NOMO-1 treated with DMSO at 0.1 percent for 48 hours (cell line): ENCODE measurements at regions not wholly inside any gene's neighbourhood (a gene's known extent, or its start where the extent isn't known, plus 50 kb on each side); places are given as distances from the start of the nearest gene placed in this dataset.
A peak's percentile ranks its signal among the peaks of the same experiment; 100 is the strongest.

Experiments used
- DNase-seq: peaks from one replicate; lab custom pipeline; 2025; ENCODE audit not compliant: unreplicated experiment; lab: John Stamatoyannopoulos, UW

GRCh38 chr14:44029933-44030332 lies 477.1 kb downstream of the FSCB start:
- DNase-seq: no peak

GRCh38 chr14:44027397-44027796 lies 479.7 kb downstream of the FSCB start:
- no peak for DNase-seq

GRCh38 chr14:44010595-44010994 lies 496.5 kb downstream of the FSCB start:
- DNase-seq: no peak

GRCh38 chr14:44010071-44010470 lies 497.0 kb downstream of the FSCB start:
- DNase-seq: no peak

GRCh38 chr14:44009642-44010041 lies 497.4 kb downstream of the FSCB start:
- DNase-seq: no peak

- DNase-seq: no peak
These were observed 518.1 kb downstream of the FSCB start for GRCh38 chr14:43988989-43989388.

- no peak for DNase-seq
These were observed 523.4 kb downstream of the FSCB start for GRCh38 chr14:43983721-43984120.

- no peak for DNase-seq
These were observed 525.8 kb downstream of the FSCB start for GRCh38 chr14:43981135-43981768.

- DNase-seq: no peak
These were observed 550.3 kb downstream of the FSCB start for GRCh38 chr14:43956741-43957140.

GRCh38 chr14:43949400-43949799 lies 557.7 kb downstream of the FSCB start:
- DNase-seq: no peak

GRCh38 chr14:43939836-43940235 lies 567.2 kb downstream of the FSCB start:
- no peak for DNase-seq

GRCh38 chr14:43938588-43939281 lies 568.3 kb downstream of the FSCB start:
- no peak for DNase-seq

- DNase-seq: no peak
These were observed 570.1 kb downstream of the FSCB start for GRCh38 chr14:43937001-43937400.

- DNase-seq: no peak
These were observed 573.0 kb downstream of the FSCB start for GRCh38 chr14:43934102-43934501.

GRCh38 chr14:43914041-43914693 lies 592.9 kb downstream of the FSCB start:
- DNase-seq: no peak

- DNase-seq: no peak
These were observed 603.9 kb downstream of the FSCB start for GRCh38 chr14:43903209-43903608.

GRCh38 chr14:43901911-43902673 lies 605.0 kb downstream of the FSCB start:
- DNase-seq: no peak

GRCh38 chr14:43900173-43900655 lies 606.9 kb downstream of the FSCB start:
- no peak for DNase-seq

- no peak for DNase-seq
These were observed 608.4 kb downstream of the FSCB start for GRCh38 chr14:43898687-43899086.

GRCh38 chr14:43896044-43896443 lies 611.0 kb downstream of the FSCB start:
- DNase-seq: no peak

GRCh38 chr14:43894534-43894933 lies 612.5 kb downstream of the FSCB start:
- peak; percentile 2 for DNase-seq
